NB4 (cell line): ENCODE measurements at regions not wholly inside any gene's neighbourhood (a gene's known extent, or its start where the extent isn't known, plus 50 kb on each side); places are given as distances from the start of the nearest gene placed in this dataset.

Experiments used
- CTCF ChIP-seq: IDR thresholded peaks from one replicate; pipeline ENCODE4 v1.5.1; 2012; ENCODE audit warnings: low read depth, low read length
- MYC ChIP-seq: IDR thresholded peaks from 2 replicates; pipeline ENCODE4 v1.6.1; 2011; ENCODE audit warnings: low read depth, low read length
- POLR2A ChIP-seq: IDR thresholded peaks from 2 replicates; pipeline ENCODE4 v1.6.1; 2011; ENCODE audit warnings: mild to moderate bottlenecking; ENCODE audit not compliant: insufficient read length; ENCODE audit errors: extremely low read depth

- TF ChIP-seq CTCF, result no peak
- no peak for TF ChIP-seq POLR2A
- no peak for TF ChIP-seq MYC
Measured at GRCh38 chr10:123513870-123514269, 152.3 kb upstream of the GPR26 start.
